Thymus (tissue), 11 donors: ENCODE measurements at regions not wholly inside any gene's neighbourhood (a gene's known extent, or its start where the extent isn't known, plus 50 kb on each side); places are given as distances from the start of the nearest gene placed in this dataset.
"Not testable (repeated sequence)": the region's sequence is repeated elsewhere in the genome, so short reads cannot be mapped to it uniquely, and the experiment has no call there.

Source experiments
- DNase-seq, 9 donors: peaks; one replicate each; pipeline ENCODE4 v3.0.0-alpha.2; 2013; ENCODE audit warnings: low spot score in 9 of 9, low read depth in 6 of 9, missing footprints in 1 of 9
- H3K27ac ChIP-seq, 2 donors: one replicate each; pipeline ENCODE4 v1.5.1; 2013; ENCODE audit warnings: control low read depth in 1 of 2, low read depth in 1 of 2, low read length in 1 of 2, mild to moderate bottlenecking in 1 of 2, moderate library complexity in 1 of 2
- H3K27me3 ChIP-seq, 2 donors: one replicate each; pipeline ENCODE4 v1.5.1; 2013; ENCODE audit warnings: low read length in 1 of 2; ENCODE audit not compliant: control insufficient read depth in 2 of 2, insufficient read depth in 1 of 2
- H3K36me3 ChIP-seq, 2 donors: one replicate each; pipeline ENCODE4 v1.5.1; 2013; ENCODE audit warnings: low read length in 1 of 2, mild to moderate bottlenecking in 1 of 2, moderate library complexity in 1 of 2; ENCODE audit not compliant: control insufficient read depth in 2 of 2, insufficient read depth in 2 of 2
- H3K4me1 ChIP-seq, 2 donors: one replicate each; pipeline ENCODE4 v1.5.1; 2013; ENCODE audit warnings: low read length in 2 of 2; ENCODE audit not compliant: control insufficient read depth in 2 of 2, insufficient read depth in 2 of 2
- H3K4me3 ChIP-seq, 2 donors: one replicate each; pipeline ENCODE4 v1.5.1; 2013; ENCODE audit warnings: low read length in 2 of 2, control low read depth in 1 of 2, mild to moderate bottlenecking in 1 of 2
- H3K9me3 ChIP-seq, 2 donors: one replicate each; pipeline ENCODE4 v1.5.1; 2013; ENCODE audit warnings: low read length in 1 of 2, mild to moderate bottlenecking in 1 of 2; ENCODE audit not compliant: control insufficient read depth in 2 of 2, insufficient read depth in 1 of 2
- WGBS: extraction: QIAGEN DNeasy Blood & Tissue Kit; methylation state at CpG from one replicate; pipeline ENCODE4 v1.1.7; 2013; 5-methylcytosine and 5-hydroxymethylcytosine counted together
- donor health status: healthy.

- WGBS = 90% methylated on average over 6 of the region's 6 CpGs
- H3K9me3 ChIP-seq = peaks cover 0 to 18% of the 10 kb centered on the region in 2 donors
- DNase-seq = no peak
- no peaks in the 10 kb centered on the region for H3K36me3 ChIP-seq
- no peak overlapping the region for H3K4me3 ChIP-seq
- H3K4me1 ChIP-seq = peaks cover 0 to under 1% of the 10 kb centered on the region in 2 donors
- H3K27me3 ChIP-seq = no peaks in the 10 kb centered on the region
- H3K27ac ChIP-seq = no peak overlapping the region
These were observed 104.4 kb downstream of the RHOU start for GRCh38 chr1:228839656-228840055.

DNA sequence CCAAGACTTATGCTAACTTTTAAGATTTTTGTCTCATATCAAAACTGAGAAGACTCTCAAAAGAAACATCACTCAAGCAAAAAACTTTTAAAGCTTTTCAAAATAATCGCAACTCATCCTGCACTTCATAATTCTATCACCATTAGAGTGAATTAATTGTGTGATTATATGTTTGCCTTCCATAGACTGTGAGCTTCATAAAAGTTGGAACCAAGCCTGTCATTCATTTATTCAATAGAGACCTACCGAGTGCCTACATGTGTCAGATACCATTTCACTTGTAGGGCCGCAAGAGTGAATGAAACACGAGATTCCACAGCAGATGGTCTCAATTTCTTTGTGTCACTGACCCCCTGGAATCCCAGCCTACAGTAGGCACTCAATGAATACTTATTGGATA, 106.4 kb downstream of the RHOU start:
- DNase-seq = no peak
- H3K36me3 ChIP-seq = no peaks in the 10 kb centered on the region
- H3K4me3 ChIP-seq = no peak overlapping the region
- no peaks in the 10 kb centered on the region for H3K27me3 ChIP-seq
- WGBS = 95% methylated on average over 4 of the region's 4 CpGs
- H3K9me3 ChIP-seq = peaks cover 0 to 18% of the 10 kb centered on the region in 2 donors
- H3K27ac ChIP-seq = no peak overlapping the region
- no peaks in the 10 kb centered on the region for H3K4me1 ChIP-seq

- DNase-seq = no peak
- 95% methylated on average over 6 of the region's 6 CpGs for WGBS
These were observed 107.0 kb downstream of the RHOU start for GRCh38 chr1:228842094-228842775.

DNA sequence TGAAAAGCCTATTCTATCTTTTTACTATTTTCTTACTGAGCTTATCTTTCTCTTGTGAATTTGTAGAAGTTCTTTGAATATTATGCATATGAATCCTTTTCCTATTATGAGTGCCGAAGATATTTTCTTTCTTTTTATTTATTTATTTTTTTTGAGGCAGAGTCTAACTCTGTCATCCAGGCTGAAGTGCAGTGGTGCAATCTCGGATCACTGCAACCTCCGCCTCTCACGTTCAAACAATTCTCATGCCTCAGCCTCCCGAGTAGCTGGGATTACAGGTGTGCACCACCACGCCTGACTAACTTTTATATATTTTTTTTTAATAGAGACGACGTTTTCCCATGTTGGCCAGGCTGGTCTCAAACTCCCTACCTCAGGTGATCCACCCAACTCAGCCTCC, 109.8 kb downstream of the RHOU start:
- Histone ChIP-seq H3K9me3 (peaks cover 0 to 18% of the 10 kb centered on the region in 2 donors), H3K36me3 (no peaks in the 10 kb centered on the region), H3K4me3 (no peak overlapping the region), H3K4me1 (peaks cover 0 to 18% of the 10 kb centered on the region in 2 donors), H3K27ac (no peak overlapping the region), H3K27me3 (no peaks in the 10 kb centered on the region)
- 99% methylated on average over 8 of the region's 8 CpGs for WGBS
- no peak for DNase-seq

More at GRCh38 chr1:228842094-228842775, 107.0 kb downstream of the RHOU start:
- H3K36me3 ChIP-seq = no peaks in the 10 kb centered on the region
- H3K27ac ChIP-seq = peak overlapping the region in 1 of 2 donors; percentile 31
- H3K4me1 ChIP-seq = no peaks in the 10 kb centered on the region
- H3K4me3 ChIP-seq = no peak overlapping the region
- H3K9me3 ChIP-seq = peaks cover 0 to 18% of the 10 kb centered on the region in 2 donors
- H3K27me3 ChIP-seq = no peaks in the 10 kb centered on the region

- no peak for DNase-seq
These were observed 111.7 kb downstream of the RHOU start for GRCh38 chr1:228846952-228847351.

GRCh38 chr1:228847451-228847850, 112.2 kb downstream of the RHOU start:
- Histone ChIP-seq H3K4me1 (peaks cover 0 to 23% of the 10 kb centered on the region in 2 donors), H3K9me3 (peaks cover 0 to 11% of the 10 kb centered on the region in 2 donors)
- not testable (repeated sequence) for H3K36me3 ChIP-seq, H3K27me3 ChIP-seq, DNase-seq, H3K27ac ChIP-seq, H3K4me3 ChIP-seq
- WGBS = 98% methylated on average over 2 of the region's 2 CpGs

More at GRCh38 chr1:228846952-228847351, 111.7 kb downstream of the RHOU start:
- Histone ChIP-seq H3K4me1 (peaks cover 0 to 23% of the 10 kb centered on the region in 2 donors), H3K27ac (no peak overlapping the region), H3K4me3 (no peak overlapping the region), H3K27me3 (no peaks in the 10 kb centered on the region), H3K36me3 (no peaks in the 10 kb centered on the region), H3K9me3 (peaks cover 0 to 16% of the 10 kb centered on the region in 2 donors)
- 95% methylated on average over 1 of the region's 1 CpG for WGBS

- 21% methylated on average over 2 of the region's 2 CpGs for WGBS
- Histone ChIP-seq H3K4me1 (peaks cover 0 to 26% of the 10 kb centered on the region in 2 donors), H3K27me3 (no peaks in the 10 kb centered on the region), H3K36me3 (no peaks in the 10 kb centered on the region), H3K27ac (no peak overlapping the region), H3K4me3 (no peak overlapping the region), H3K9me3 (peaks cover 0 to 3% of the 10 kb centered on the region in 2 donors)
- DNase-seq = peak in 2 of 9 donors; percentile 35 to 58
These were observed 113.1 kb downstream of the RHOU start for GRCh38 chr1:228848406-228848805.

DNA sequence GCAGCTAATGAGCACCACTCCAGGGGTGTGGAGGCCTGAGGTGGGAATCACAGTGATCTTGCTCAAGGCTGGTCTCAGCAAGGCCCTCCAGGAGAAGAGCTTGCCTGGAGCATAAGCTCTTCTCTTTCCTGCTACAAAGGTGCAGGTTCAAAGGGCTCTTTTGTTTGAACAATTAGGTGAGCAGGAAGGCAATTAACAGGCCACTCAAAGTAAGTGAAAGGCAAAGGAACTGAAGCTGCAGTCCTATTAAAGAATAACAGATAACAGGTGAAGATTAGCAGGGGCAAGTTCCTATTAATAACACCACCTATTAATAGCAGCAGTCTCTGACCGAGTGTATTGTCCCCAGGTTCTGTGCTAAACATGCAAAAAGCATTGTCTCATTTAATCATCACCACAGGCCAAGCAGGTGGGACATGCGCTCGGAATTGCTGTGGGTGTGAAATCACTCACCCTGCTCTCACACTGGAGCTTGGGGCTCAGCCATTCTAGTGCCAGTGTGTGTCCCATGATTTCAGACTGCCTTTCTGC, 113.8 kb downstream of the RHOU start:
- WGBS = 95% methylated on average over 3 of the region's 3 CpGs
- no peaks in the 10 kb centered on the region for H3K27me3 ChIP-seq
- no peak overlapping the region for H3K27ac ChIP-seq
- no peaks in the 10 kb centered on the region for H3K9me3 ChIP-seq
- H3K4me3 ChIP-seq = no peak overlapping the region
- H3K36me3 ChIP-seq = no peaks in the 10 kb centered on the region
- DNase-seq = no peak
- peaks cover 0 to 26% of the 10 kb centered on the region in 2 donors for H3K4me1 ChIP-seq

DNA sequence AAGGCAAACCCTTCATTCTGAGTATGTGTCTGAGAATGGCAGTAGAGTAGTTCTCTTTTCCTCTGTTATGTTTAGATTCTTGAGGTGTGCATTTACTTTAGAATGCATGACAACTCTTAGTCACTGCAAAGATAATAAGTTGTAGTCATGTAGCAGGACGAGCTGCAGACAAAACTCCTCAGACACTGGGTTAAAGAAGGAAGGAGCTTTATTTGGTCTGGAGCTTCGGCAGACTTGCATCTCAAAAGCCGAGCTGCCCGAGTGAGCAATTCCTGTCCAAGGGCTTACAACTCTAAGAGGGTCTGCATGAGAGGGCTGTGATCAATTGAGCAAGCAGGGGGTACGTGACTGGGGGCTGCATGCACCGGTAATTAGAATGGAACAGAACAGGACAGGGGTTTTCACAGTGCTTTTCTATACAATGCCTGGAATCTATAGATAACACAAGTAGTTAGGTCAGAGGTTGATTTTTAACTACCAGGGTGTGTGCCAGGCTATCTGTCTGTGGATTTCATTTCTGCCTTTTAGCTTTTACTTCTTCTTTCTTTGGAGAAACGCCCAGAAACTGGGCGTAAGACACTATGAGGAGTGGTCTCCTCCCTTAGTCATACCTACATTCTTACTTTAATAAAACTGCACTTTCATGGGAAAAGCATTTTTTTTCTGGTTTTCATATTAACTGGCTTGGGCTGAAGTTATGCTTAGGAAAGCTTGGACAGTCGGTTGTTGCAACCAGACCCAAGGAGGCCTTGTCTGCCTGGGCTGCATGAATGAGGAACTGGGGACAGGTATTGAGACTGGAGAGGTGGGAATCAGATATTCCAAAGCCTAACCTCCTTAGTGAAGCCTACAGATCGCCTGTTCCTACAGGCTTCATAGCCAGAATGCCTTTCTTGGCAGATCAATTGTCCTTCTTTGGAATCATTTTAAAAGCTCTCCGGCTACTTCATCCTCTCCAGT, 115.1 kb downstream of the RHOU start:
- Histone ChIP-seq H3K27ac (no peak overlapping the region), H3K9me3 (no peaks in the 10 kb centered on the region), H3K4me3 (no peak overlapping the region), H3K27me3 (no peaks in the 10 kb centered on the region), H3K4me1 (peaks cover 0 to 26% of the 10 kb centered on the region in 2 donors), H3K36me3 (no peaks in the 10 kb centered on the region)
- no peak for DNase-seq
- 74% methylated on average over 11 of the region's 11 CpGs for WGBS
